IMR-90 (cell line): ENCODE measurements at regions not wholly inside any gene's neighbourhood (a gene's known extent, or its start where the extent isn't known, plus 50 kb on each side); places are given as distances from the start of the nearest gene placed in this dataset.

Experiments
- ATAC-seq: fragments of 200-7000 bp; cut with Tn5 transposase; 2 replicates; pipeline ENCODE4 v1.9.1; 2020; ENCODE audit warnings: low read depth, mild to moderate bottlenecking, moderate library complexity
- BruUV-seq: library from RNA; stranded (reverse); fragments of 400-500 nt; replicated peaks from 2 replicates; lab custom pipeline; 2021; lab: Mats Ljungman, UMichigan
- CTCF ChIA-PET: fragments of 300-600 bp; formaldehyde crosslinking; extraction: SDS; loops from one replicate; lab custom pipeline; 2021; ENCODE audit warnings: antibody characterized with exemption; lab: Yijun Ruan, JAX
- POLR2A ChIA-PET: fragments of 300-600 bp; sonication (Branson Sonifier 250); formaldehyde crosslinking; loops from one replicate; lab custom pipeline; 2022; ENCODE audit warnings: antibody characterized with exemption; ENCODE audit not compliant: unreplicated experiment; lab: Charles Lee
- DNase-seq: peaks from one replicate; pipeline ENCODE4 v3.0.0; 2013
- H2AFZ ChIP-seq: replicated peaks from 2 replicates; pipeline ENCODE3; 2013; ENCODE audit warnings: low read length, mild to moderate bottlenecking; ENCODE audit not compliant: poor library complexity
- H2AK5ac ChIP-seq: 2 replicates; pipeline ENCODE4 v1.6.1; 2013; ENCODE audit warnings: low read depth, low read length, inconsistent platforms
- H2AK9ac ChIP-seq: replicated peaks from 2 replicates; pipeline ENCODE3; 2013; ENCODE audit warnings: mild to moderate bottlenecking, low read depth, low read length, moderate library complexity; ENCODE audit not compliant: poor library complexity
- H2BK120ac ChIP-seq: 2 replicates; pipeline ENCODE4 v1.6.1; 2013; ENCODE audit warnings: low read depth, low read length, inconsistent platforms
- H2BK15ac ChIP-seq: 3 replicates; pipeline ENCODE4 v1.6.1; 2013; ENCODE audit warnings: low read depth, low read length, inconsistent platforms
- H2BK20ac ChIP-seq: 2 replicates; pipeline ENCODE4 v1.6.1; 2013; ENCODE audit warnings: low read depth, mild to moderate bottlenecking, inconsistent platforms, low read length, moderate library complexity
- H2BK5ac ChIP-seq: 2 replicates; pipeline ENCODE4 v1.6.1; 2013; ENCODE audit warnings: mild to moderate bottlenecking, low read depth, low read length, inconsistent platforms; ENCODE audit not compliant: poor library complexity, severe bottlenecking
- H3K14ac ChIP-seq: replicated peaks from 2 replicates; pipeline ENCODE4 v1.6.1; 2013; ENCODE audit warnings: low read depth, low read length, inconsistent platforms
- H3K18ac ChIP-seq: 2 replicates; pipeline ENCODE4 v1.6.1; 2013; ENCODE audit warnings: low read depth, low read length, control low read depth
- H3K23ac ChIP-seq: 2 replicates; pipeline ENCODE4 v1.6.1; 2013; ENCODE audit warnings: low read depth, low read length, inconsistent platforms
- H3K27ac ChIP-seq: 2 replicates; pipeline ENCODE4 v1.5.1; 2013; ENCODE audit warnings: mild to moderate bottlenecking, control low read depth, low read length; ENCODE audit not compliant: insufficient read depth
- H3K27me3 ChIP-seq: 2 replicates; pipeline ENCODE4 v1.6.1; 2013; ENCODE audit warnings: low read length; ENCODE audit not compliant: control insufficient read depth, insufficient read depth
- H3K36me3 ChIP-seq: 2 replicates; pipeline ENCODE4 v1.6.1; 2013; ENCODE audit warnings: low read length, mixed read lengths; ENCODE audit not compliant: control insufficient read depth, insufficient read depth
- H3K4ac ChIP-seq: 2 replicates; pipeline ENCODE4 v1.6.1; 2013; ENCODE audit warnings: low read depth, low read length, inconsistent platforms
- H3K4me1 ChIP-seq: 2 replicates; pipeline ENCODE4 v1.6.1; 2013; ENCODE audit warnings: low read length, mixed read lengths; ENCODE audit not compliant: control insufficient read depth, insufficient read depth
- H3K4me2 ChIP-seq: 2 replicates; pipeline ENCODE4 v1.6.1; 2013; ENCODE audit warnings: low read depth, mild to moderate bottlenecking, control low read depth, low read length, moderate library complexity
- H3K4me3 ChIP-seq: 2 replicates; pipeline ENCODE4 v1.5.1; 2013; ENCODE audit warnings: low read depth, mild to moderate bottlenecking, control low read depth, low read length, moderate library complexity; ENCODE audit not compliant: insufficient read depth
- H3K56ac ChIP-seq: 2 replicates; pipeline ENCODE4 v1.6.1; 2013; ENCODE audit warnings: low read length, inconsistent platforms; ENCODE audit not compliant: insufficient read depth; ENCODE audit errors: extremely low read depth
- H3K79me1 ChIP-seq, 2 experiments: 2 replicates each; pipeline ENCODE4 v1.6.1; 2013; ENCODE audit warnings: low read length in 2 of 2, inconsistent platforms in 1 of 2, low read depth in 1 of 2
- H3K9ac ChIP-seq: 2 replicates; pipeline ENCODE4 v1.6.1; 2013; ENCODE audit warnings: low read depth, low read length, control low read depth
- H3K9me1 ChIP-seq: 2 replicates; pipeline ENCODE4 v1.6.1; 2013; ENCODE audit warnings: low read length, inconsistent platforms; ENCODE audit not compliant: insufficient read depth
- H3K9me3 ChIP-seq: 2 replicates; pipeline ENCODE4 v1.6.1; 2013; ENCODE audit warnings: low read length; ENCODE audit not compliant: control insufficient read depth, insufficient read depth
- H4K20me1 ChIP-seq: 2 replicates; pipeline ENCODE4 v1.6.1; 2013; ENCODE audit warnings: low read length, inconsistent platforms; ENCODE audit not compliant: insufficient read depth
- H4K5ac ChIP-seq: 2 replicates; pipeline ENCODE4 v1.6.1; 2013; ENCODE audit warnings: mild to moderate bottlenecking, low read depth, low read length, control low read depth
- H4K8ac ChIP-seq, 2 experiments: 2 replicates each; pipeline ENCODE4 v1.6.1; 2013; ENCODE audit warnings: low read depth in 2 of 2, low read length in 2 of 2, control low read depth in 1 of 2, inconsistent platforms in 1 of 2
- H4K91ac ChIP-seq: 2 replicates; pipeline ENCODE4 v1.6.1; 2013; ENCODE audit warnings: low read depth, low read length, inconsistent platforms; ENCODE audit not compliant: insufficient read depth
- SMC3 ChIP-seq: fragments of 150-350 bp; IDR thresholded peaks from 2 replicates; pipeline ENCODE4 v1.6.1; 2016; ENCODE audit warnings: low read depth, mild to moderate bottlenecking, antibody characterized with exemption, low read length, moderate library complexity
- WGBS, 2 experiments: methylation state at CpG; one replicate each; pipeline versions ENCODE4 v1.1.5 to v1.1.7; 2013; ENCODE audit warnings: missing lambda C conversion rate in 2 of 2; ENCODE audit not compliant: insufficient read length in 1 of 2; ENCODE audit errors: extremely low coverage in 2 of 2; 5-methylcytosine and 5-hydroxymethylcytosine counted together
- dilution Hi-C: fragments of 300-500 bp; cut with HindIII; formaldehyde crosslinking; loops from one replicate; pipeline ENCODE4 v1.14.3; 2018; ENCODE audit warnings: low sequenced_read_pairs; ENCODE audit not compliant: unreplicated experiment
- in situ Hi-C: fragments of 300-500 bp; cut with MboI; formaldehyde crosslinking; loops from 3 replicates; pipeline ENCODE4 v1.14.3; 2019; ENCODE audit warnings: low sequenced_read_pairs, inconsistent platforms, mixed read lengths
- intact Hi-C: fragments of 100-400 bp; cut with micrococcal nuclease; formaldehyde crosslinking; loops from 2 replicates; pipeline ENCODE4 v1.10.0; 2022

DNA sequence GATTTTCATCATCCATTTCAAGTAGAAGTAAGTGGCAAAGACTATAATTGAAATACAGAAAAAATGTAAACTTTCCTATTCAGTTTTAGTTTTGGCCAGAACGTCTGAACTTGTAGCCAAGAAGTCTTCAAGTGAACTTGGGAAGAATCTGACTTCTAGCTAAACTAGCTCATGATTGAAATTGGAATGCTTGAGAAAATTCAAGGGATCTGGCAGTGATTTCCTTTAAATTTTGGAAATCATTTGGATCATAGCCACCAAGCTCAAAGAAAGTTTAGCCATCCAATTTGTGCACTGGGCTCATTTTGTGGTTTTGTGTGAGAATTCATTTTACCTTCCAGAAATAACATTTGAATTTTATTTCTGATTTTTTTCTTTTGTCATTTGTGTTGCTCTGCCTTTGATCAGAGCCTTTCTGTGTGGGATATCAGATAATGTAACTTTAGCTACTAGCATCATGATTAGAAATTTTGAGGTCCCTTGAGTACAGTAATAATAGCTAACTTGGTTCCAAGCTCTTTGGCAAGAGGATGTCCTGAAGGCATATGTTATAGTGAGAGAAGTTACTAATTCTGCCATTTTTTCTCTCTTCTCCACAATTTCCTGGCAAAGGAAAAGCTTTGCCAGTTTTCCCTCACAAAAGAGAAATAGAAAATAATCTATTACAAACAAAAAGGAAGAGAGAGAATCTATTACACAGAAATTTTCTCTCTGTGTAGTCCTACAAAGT lies 2123.7 kb upstream of the RAG2 start:
- Histone ChIP-seq H3K36me3 (no peaks in the 10 kb centered on the region), H3K27me3 (no peaks in the 10 kb centered on the region), H2BK20ac (no peak overlapping the region), H3K4me3 (no peak overlapping the region), H3K4ac (no peak overlapping the region), H3K56ac (no peak overlapping the region), H2BK5ac (no peak overlapping the region), H3K9ac (no peak overlapping the region), H4K20me1 (no peaks in the 10 kb centered on the region), H4K91ac (no peak overlapping the region), H3K14ac (no peak overlapping the region), H3K9me3 (peaks cover 3% of the 10 kb centered on the region; the same call in 1 of the 2 replicates), H2BK120ac (no peak overlapping the region), H2BK15ac (no peak overlapping the region), H2AK5ac (no peak overlapping the region), H3K18ac (no peak overlapping the region), H2AFZ (no peak overlapping the region), H2AK9ac (no peak overlapping the region), H3K23ac (no peak overlapping the region), H3K79me1 (no peaks in the 10 kb centered on the region), H4K5ac (no peak overlapping the region), H3K4me2 (no peak overlapping the region), H3K9me1 (no peaks in the 10 kb centered on the region), H3K4me1 (no peaks in the 10 kb centered on the region), H3K27ac (no peak overlapping the region), H4K8ac (no peak overlapping the region)
- dilution Hi-C loops = no loop called here
- WGBS, 2 experiments = no CpG with 5 or more reads among the region's 1 CpG
- CTCF ChIA-PET = no interaction called here
- intact Hi-C loops = no loop called here
- ATAC-seq (no peak), DNase-seq (no peak)
- BruUV-seq = no TSS peak
- TF ChIP-seq SMC3 = no peak
- POLR2A ChIA-PET = no interaction called here
- in situ Hi-C loops = no loop called here
